Panc1 (cell line): ENCODE measurements at regions not wholly inside any gene's neighbourhood (a gene's known extent, or its start where the extent isn't known, plus 50 kb on each side); places are given as distances from the start of the nearest gene placed in this dataset.

ENCODE experiments used
- POLR2AphosphoS5 ChIP-seq: IDR thresholded peaks from 2 replicates; pipeline ENCODE4 v1.6.1; 2012; ENCODE audit warnings: mild to moderate bottlenecking, low read depth, low read length, moderate library complexity
- SIN3A ChIP-seq: IDR thresholded peaks from 2 replicates; pipeline ENCODE4 v1.6.1; 2012; ENCODE audit warnings: low read depth, mild to moderate bottlenecking, low read length, moderate library complexity, borderline replicate concordance; ENCODE audit not compliant: insufficient read depth
- TCF7L2 ChIP-seq: IDR thresholded peaks from 2 replicates; pipeline ENCODE4 v1.6.1; 2011; ENCODE audit warnings: mild to moderate bottlenecking, low read depth, low read length, inconsistent platforms
- TF ChIP-seq, protein P1 (sequence below), 2 experiments: IDR thresholded peaks; 2 replicates each; pipeline ENCODE4 v1.6.1; 2011 to 2012; ENCODE audit warnings: low read depth in 2 of 2, control low read depth in 1 of 2, low read length in 1 of 2, mild to moderate bottlenecking in 1 of 2, moderate library complexity in 1 of 2; ENCODE audit not compliant: insufficient read depth in 1 of 2
- TF ChIP-seq, protein P2 (sequence below): fragments of 450-650 bp; IDR thresholded peaks from 2 replicates; pipeline ENCODE4 v1.5.1; 2017; ENCODE audit warnings: mild to moderate bottlenecking

DNA sequence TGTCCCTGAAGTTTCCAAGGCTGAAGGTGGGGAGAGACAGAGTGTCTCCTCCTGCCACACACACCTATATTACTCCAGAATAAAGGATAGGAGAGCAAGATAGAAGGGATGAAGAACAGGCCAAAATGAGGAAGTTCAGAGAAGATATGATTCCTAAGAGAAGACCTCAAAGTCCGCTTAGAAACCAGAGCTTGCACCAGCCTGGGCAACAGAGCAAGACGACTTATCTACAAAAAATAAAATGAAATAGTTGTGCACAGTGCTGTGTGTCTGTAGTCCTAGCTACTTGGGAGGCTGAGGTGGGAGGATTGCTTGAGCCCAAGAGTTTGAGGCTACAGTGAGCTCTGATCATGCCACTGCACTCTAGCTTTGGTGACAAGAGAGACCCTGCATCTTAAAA lies 128.2 kb downstream of the HS3ST3B1 start:
- TF ChIP-seq, protein P1, sequence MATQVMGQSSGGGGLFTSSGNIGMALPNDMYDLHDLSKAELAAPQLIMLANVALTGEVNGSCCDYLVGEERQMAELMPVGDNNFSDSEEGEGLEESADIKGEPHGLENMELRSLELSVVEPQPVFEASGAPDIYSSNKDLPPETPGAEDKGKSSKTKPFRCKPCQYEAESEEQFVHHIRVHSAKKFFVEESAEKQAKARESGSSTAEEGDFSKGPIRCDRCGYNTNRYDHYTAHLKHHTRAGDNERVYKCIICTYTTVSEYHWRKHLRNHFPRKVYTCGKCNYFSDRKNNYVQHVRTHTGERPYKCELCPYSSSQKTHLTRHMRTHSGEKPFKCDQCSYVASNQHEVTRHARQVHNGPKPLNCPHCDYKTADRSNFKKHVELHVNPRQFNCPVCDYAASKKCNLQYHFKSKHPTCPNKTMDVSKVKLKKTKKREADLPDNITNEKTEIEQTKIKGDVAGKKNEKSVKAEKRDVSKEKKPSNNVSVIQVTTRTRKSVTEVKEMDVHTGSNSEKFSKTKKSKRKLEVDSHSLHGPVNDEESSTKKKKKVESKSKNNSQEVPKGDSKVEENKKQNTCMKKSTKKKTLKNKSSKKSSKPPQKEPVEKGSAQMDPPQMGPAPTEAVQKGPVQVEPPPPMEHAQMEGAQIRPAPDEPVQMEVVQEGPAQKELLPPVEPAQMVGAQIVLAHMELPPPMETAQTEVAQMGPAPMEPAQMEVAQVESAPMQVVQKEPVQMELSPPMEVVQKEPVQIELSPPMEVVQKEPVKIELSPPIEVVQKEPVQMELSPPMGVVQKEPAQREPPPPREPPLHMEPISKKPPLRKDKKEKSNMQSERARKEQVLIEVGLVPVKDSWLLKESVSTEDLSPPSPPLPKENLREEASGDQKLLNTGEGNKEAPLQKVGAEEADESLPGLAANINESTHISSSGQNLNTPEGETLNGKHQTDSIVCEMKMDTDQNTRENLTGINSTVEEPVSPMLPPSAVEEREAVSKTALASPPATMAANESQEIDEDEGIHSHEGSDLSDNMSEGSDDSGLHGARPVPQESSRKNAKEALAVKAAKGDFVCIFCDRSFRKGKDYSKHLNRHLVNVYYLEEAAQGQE (IDR thresholded peaks at IDR 0.05; ENCODE audit: insufficient read depth in 1 of 2, low read depth in 2 of 2, low read length in 1 of 2) = no peak
- TF ChIP-seq POLR2AphosphoS5 (no peak), TCF7L2 (no peak), SIN3A (no peak)
- TF ChIP-seq, protein P2, sequence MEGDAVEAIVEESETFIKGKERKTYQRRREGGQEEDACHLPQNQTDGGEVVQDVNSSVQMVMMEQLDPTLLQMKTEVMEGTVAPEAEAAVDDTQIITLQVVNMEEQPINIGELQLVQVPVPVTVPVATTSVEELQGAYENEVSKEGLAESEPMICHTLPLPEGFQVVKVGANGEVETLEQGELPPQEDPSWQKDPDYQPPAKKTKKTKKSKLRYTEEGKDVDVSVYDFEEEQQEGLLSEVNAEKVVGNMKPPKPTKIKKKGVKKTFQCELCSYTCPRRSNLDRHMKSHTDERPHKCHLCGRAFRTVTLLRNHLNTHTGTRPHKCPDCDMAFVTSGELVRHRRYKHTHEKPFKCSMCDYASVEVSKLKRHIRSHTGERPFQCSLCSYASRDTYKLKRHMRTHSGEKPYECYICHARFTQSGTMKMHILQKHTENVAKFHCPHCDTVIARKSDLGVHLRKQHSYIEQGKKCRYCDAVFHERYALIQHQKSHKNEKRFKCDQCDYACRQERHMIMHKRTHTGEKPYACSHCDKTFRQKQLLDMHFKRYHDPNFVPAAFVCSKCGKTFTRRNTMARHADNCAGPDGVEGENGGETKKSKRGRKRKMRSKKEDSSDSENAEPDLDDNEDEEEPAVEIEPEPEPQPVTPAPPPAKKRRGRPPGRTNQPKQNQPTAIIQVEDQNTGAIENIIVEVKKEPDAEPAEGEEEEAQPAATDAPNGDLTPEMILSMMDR = no peak
